GM19099 (cell line): ENCODE measurements at regions not wholly inside any gene's neighbourhood (a gene's known extent, or its start where the extent isn't known, plus 50 kb on each side); places are given as distances from the start of the nearest gene placed in this dataset.

Experiments
- POLR2A ChIP-seq: IDR thresholded peaks from 3 replicates; pipeline ENCODE4 v1.6.1; 2011; ENCODE audit warnings: low read depth; ENCODE audit not compliant: insufficient read length; ENCODE audit errors: extremely low read depth

- TF ChIP-seq POLR2A: no peak
Measured at GRCh38 chr20:60804240-60804917, 447.7 kb upstream of the CDH4 start.

- TF ChIP-seq POLR2A: no peak
Measured at GRCh38 chr20:60804918-60805630, 447.0 kb upstream of the CDH4 start.

- TF ChIP-seq POLR2A: no peak
Measured at GRCh38 chr20:60806354-60806753, 445.7 kb upstream of the CDH4 start.

- TF ChIP-seq POLR2A: no peak
Measured at GRCh38 chr20:60806824-60807223, 445.2 kb upstream of the CDH4 start.

GRCh38 chr20:60808003-60808672 is 443.9 kb upstream of the CDH4 start:
- TF ChIP-seq POLR2A: no peak

GRCh38 chr20:60808701-60809100 is 443.4 kb upstream of the CDH4 start:
- no peak for TF ChIP-seq POLR2A

GRCh38 chr20:60810561-60810960 is 441.5 kb upstream of the CDH4 start:
- TF ChIP-seq POLR2A: no peak

GRCh38 chr20:60812561-60812960 is 439.5 kb upstream of the CDH4 start:
- TF ChIP-seq POLR2A: no peak

- TF ChIP-seq POLR2A: no peak
Measured at GRCh38 chr20:60813066-60813465, 439.0 kb upstream of the CDH4 start.

GRCh38 chr20:60815656-60816055 is 436.4 kb upstream of the CDH4 start:
- no peak for TF ChIP-seq POLR2A

- no peak for TF ChIP-seq POLR2A
Measured at GRCh38 chr20:60816901-60817300, 435.2 kb upstream of the CDH4 start.

GRCh38 chr20:60817891-60818290 is 434.2 kb upstream of the CDH4 start:
- TF ChIP-seq POLR2A: no peak

GRCh38 chr20:60819511-60819910 is 432.6 kb upstream of the CDH4 start:
- TF ChIP-seq POLR2A: no peak

- no peak for TF ChIP-seq POLR2A
Measured at GRCh38 chr20:60820149-60820548, 431.9 kb upstream of the CDH4 start.

GRCh38 chr20:60820918-60821317 is 431.1 kb upstream of the CDH4 start:
- TF ChIP-seq POLR2A: no peak
